BJ (cell line): ENCODE measurements at regions not wholly inside any gene's neighbourhood (a gene's known extent, or its start where the extent isn't known, plus 50 kb on each side); places are given as distances from the start of the nearest gene placed in this dataset.

ENCODE experiments used
- CTCF ChIA-PET: fragments of 350-600 bp; formaldehyde crosslinking; extraction: SDS; loops from one replicate; lab custom pipeline; 2021; ENCODE audit warnings: antibody characterized with exemption, inconsistent platforms; lab: Yijun Ruan, JAX
- POLR2A ChIA-PET: fragments of 300-600 bp; sonication (Branson Sonifier 250); formaldehyde crosslinking; extraction: SDS; loops from one replicate; lab custom pipeline; 2021; ENCODE audit warnings: antibody characterized with exemption; lab: Charles Lee
- DNase-seq: peaks from one replicate; pipeline ENCODE4 v3.0.0-alpha.2; 2011; ENCODE audit warnings: low read depth
- H3K27me3 ChIP-seq: 2 replicates; pipeline ENCODE4 v1.6.0; 2011; ENCODE audit warnings: low read length; ENCODE audit not compliant: control insufficient read depth, insufficient read depth
- H3K36me3 ChIP-seq: 2 replicates; pipeline ENCODE4 v1.5.1; 2011; ENCODE audit warnings: low read length; ENCODE audit not compliant: control insufficient read depth, insufficient read depth
- H3K4me3 ChIP-seq: 2 replicates; pipeline ENCODE4 v1.5.1; 2011; ENCODE audit warnings: low read depth, mild to moderate bottlenecking, control low read depth, low read length
- CTCF ChIP-seq: IDR thresholded peaks from 2 replicates; pipeline ENCODE4 v1.5.1; 2011; ENCODE audit warnings: low read depth, mild to moderate bottlenecking, control low read depth, inconsistent platforms, low read length, moderate library complexity; ENCODE audit not compliant: insufficient read depth

GRCh38 chr3:71903936-71904335 lies 119.0 kb upstream of the PROK2 start:
- Histone ChIP-seq H3K4me3 (no peak overlapping the region), H3K27me3 (peaks cover 6% of the 10 kb centered on the region), H3K36me3 (no peaks in the 10 kb centered on the region)
- ChIA-PET CTCF (no interaction called here), POLR2A (no interaction called here)
- no peak for DNase-seq
- no peak for TF ChIP-seq CTCF

GRCh38 chr3:71903112-71903495 lies 118.2 kb upstream of the PROK2 start:
- ChIA-PET POLR2A (no interaction called here), CTCF (interaction anchor here (1.2 to 1.4 kb wide), 2 partner anchors 14 to 916 kb away, joined by 4 to 5 read pairs; no protein-coding TSS in a partner anchor)
- no peak for TF ChIP-seq CTCF
- Histone ChIP-seq H3K27me3 (peaks cover 4% of the 10 kb centered on the region; the same call in 1 of the 2 replicates), H3K36me3 (no peaks in the 10 kb centered on the region), H3K4me3 (no peak overlapping the region)
- no peak for DNase-seq

- Histone ChIP-seq H3K36me3 (no peaks in the 10 kb centered on the region), H3K27me3 (peaks cover 4% of the 10 kb centered on the region; the same call in 1 of the 2 replicates), H3K4me3 (no peak overlapping the region)
- POLR2A ChIA-PET = no interaction called here
- no peak for DNase-seq
- CTCF ChIA-PET = interaction anchor here (1.2 to 1.4 kb wide), 2 partner anchors 14 to 916 kb away, joined by 4 to 5 read pairs; no protein-coding TSS in a partner anchor
- TF ChIP-seq CTCF = no peak
Observed at GRCh38 chr3:71902258-71903111, 117.5 kb upstream of the PROK2 start.

GRCh38 chr3:71901645-71902044 lies 116.7 kb upstream of the PROK2 start:
- ChIA-PET CTCF (interaction anchor here (1.4 kb wide), 1 partner anchor 917 kb away, joined by 4 read pairs; no protein-coding TSS in a partner anchor), POLR2A (no interaction called here)
- Histone ChIP-seq H3K36me3 (no peaks in the 10 kb centered on the region), H3K4me3 (no peak overlapping the region), H3K27me3 (no peaks in the 10 kb centered on the region)
- no peak for TF ChIP-seq CTCF
- DNase-seq = no peak

- ChIA-PET POLR2A (no interaction called here), CTCF (interaction anchor here (0.8 to 0.9 kb wide), 2 partner anchors 10 to 25 kb away, joined by 3 read pairs; no protein-coding TSS in a partner anchor)
- Histone ChIP-seq H3K4me3 (no peak overlapping the region), H3K27me3 (no peaks in the 10 kb centered on the region), H3K36me3 (no peaks in the 10 kb centered on the region)
- TF ChIP-seq CTCF = no peak
- no peak for DNase-seq
Observed at GRCh38 chr3:71900057-71900456, 115.1 kb upstream of the PROK2 start.
